SK-N-SH treated with all-trans-retinoic acid at 6 μM for 48 hours (cell line): ENCODE measurements at regions not wholly inside any gene's neighbourhood (a gene's known extent, or its start where the extent isn't known, plus 50 kb on each side); places are given as distances from the start of the nearest gene placed in this dataset.

Source experiments
- ATAC-seq: fragments of 200-7000 bp; cut with Tn5 transposase; 3 replicates; pipeline ENCODE4 v1.9.1; 2020; ENCODE audit warnings: mild to moderate bottlenecking, moderate library complexity
- ARNTL ChIP-seq: fragments of 450-650 bp; formaldehyde crosslinking; IDR thresholded peaks from 2 replicates; pipeline ENCODE4 v1.5.0; 2020; ENCODE audit warnings: low read depth, mild to moderate bottlenecking, moderate library complexity, borderline replicate concordance
- BACH2 ChIP-seq: fragments of 250-450 bp; sonication (Bioruptor Pico); IDR thresholded peaks from 2 replicates; pipeline ENCODE4 v1.9.0; 2021; ENCODE audit warnings: mild to moderate bottlenecking, borderline replicate concordance
- CREB5 ChIP-seq: fragments of 250-450 bp; sonication (Bioruptor Pico); IDR thresholded peaks from 2 replicates; pipeline ENCODE4 v1.5.1; 2020; ENCODE audit warnings: low read depth, mild to moderate bottlenecking, moderate library complexity
- CSDC2 ChIP-seq: fragments of 250-450 bp; sonication (Bioruptor Pico); IDR thresholded peaks from 2 replicates; pipeline ENCODE4 v1.5.0; 2020; ENCODE audit warnings: mild to moderate bottlenecking, moderate library complexity
- ESRRG ChIP-seq: fragments of 250-450 bp; sonication (Bioruptor Pico); IDR thresholded peaks from 2 replicates; pipeline ENCODE4 v1.6.1; 2021; ENCODE audit warnings: mild to moderate bottlenecking
- GLIS3 ChIP-seq: fragments of 250-450 bp; sonication (Bioruptor Pico); IDR thresholded peaks from 2 replicates; pipeline ENCODE4 v1.5.0; 2020; ENCODE audit warnings: mild to moderate bottlenecking, moderate library complexity
- OSR1 ChIP-seq: fragments of 250-450 bp; sonication (Bioruptor Pico); IDR thresholded peaks from 2 replicates; pipeline ENCODE4 v1.8.0; 2022; ENCODE audit warnings: moderate library complexity, mild to moderate bottlenecking, inconsistent platforms
- PPARA ChIP-seq: fragments of 250-450 bp; sonication (Bioruptor Pico); IDR thresholded peaks from 2 replicates; pipeline ENCODE4 v1.5.0; 2020; ENCODE audit warnings: mild to moderate bottlenecking, borderline replicate concordance
- RARB ChIP-seq: fragments of 250-450 bp; sonication (Bioruptor Pico); IDR thresholded peaks from 2 replicates; pipeline ENCODE4 v1.8.0; 2021; ENCODE audit warnings: mild to moderate bottlenecking, moderate library complexity
- SNAI2 ChIP-seq: fragments of 250-450 bp; sonication (Bioruptor Pico); IDR thresholded peaks from 2 replicates; pipeline ENCODE4 v1.5.0; 2020; ENCODE audit warnings: mild to moderate bottlenecking, moderate library complexity
- TCF4 ChIP-seq: fragments of 250-450 bp; sonication (Bioruptor Pico); IDR thresholded peaks from 2 replicates; pipeline ENCODE4 v1.8.0; 2021; ENCODE audit warnings: mild to moderate bottlenecking, moderate library complexity, borderline replicate concordance
- TOX ChIP-seq: fragments of 250-450 bp; sonication (Bioruptor Pico); IDR thresholded peaks from 2 replicates; pipeline ENCODE4 v1.8.0; 2021; ENCODE audit warnings: mild to moderate bottlenecking, moderate library complexity, borderline replicate concordance
- ZFP3 ChIP-seq: fragments of 250-450 bp; sonication (Bioruptor Pico); IDR thresholded peaks from 2 replicates; pipeline ENCODE4 v1.5.0; 2020; ENCODE audit warnings: mild to moderate bottlenecking, moderate library complexity
- ZFP30 ChIP-seq: fragments of 450-650 bp; formaldehyde crosslinking; IDR thresholded peaks from 2 replicates; pipeline ENCODE4 v1.5.0; 2022; ENCODE audit warnings: mild to moderate bottlenecking, moderate library complexity
- ZNF565 ChIP-seq: fragments of 450-650 bp; formaldehyde crosslinking; conservative IDR thresholded peaks from 2 replicates; pipeline ENCODE4 v1.5.0; 2020; ENCODE audit warnings: low read depth, mild to moderate bottlenecking, moderate library complexity
- ZNF70 ChIP-seq: fragments of 450-650 bp; formaldehyde crosslinking; IDR thresholded peaks from 2 replicates; pipeline ENCODE4 v1.5.0; 2020; ENCODE audit warnings: mild to moderate bottlenecking, moderate library complexity
- ZNF8 ChIP-seq: fragments of 450-650 bp; formaldehyde crosslinking; IDR thresholded peaks from 2 replicates; pipeline ENCODE4 v1.5.0; 2020; ENCODE audit warnings: mild to moderate bottlenecking, moderate library complexity
- TF ChIP-seq, protein P1 (sequence below): fragments of 250-450 bp; sonication (Bioruptor Pico); IDR thresholded peaks from 2 replicates; pipeline ENCODE4 v1.5.1; 2021; ENCODE audit warnings: mild to moderate bottlenecking, moderate library complexity
- TF ChIP-seq, protein P2 (sequence below): fragments of 250-450 bp; sonication (Bioruptor Pico); IDR thresholded peaks from 2 replicates; pipeline ENCODE4 v1.8.0; 2021; ENCODE audit warnings: low read depth, mild to moderate bottlenecking, moderate library complexity, borderline replicate concordance
- TF ChIP-seq, protein P3 (sequence below): fragments of 250-450 bp; sonication (Bioruptor Pico); IDR thresholded peaks from 2 replicates; pipeline ENCODE4 v1.5.0; 2020; ENCODE audit warnings: mild to moderate bottlenecking, moderate library complexity

DNA sequence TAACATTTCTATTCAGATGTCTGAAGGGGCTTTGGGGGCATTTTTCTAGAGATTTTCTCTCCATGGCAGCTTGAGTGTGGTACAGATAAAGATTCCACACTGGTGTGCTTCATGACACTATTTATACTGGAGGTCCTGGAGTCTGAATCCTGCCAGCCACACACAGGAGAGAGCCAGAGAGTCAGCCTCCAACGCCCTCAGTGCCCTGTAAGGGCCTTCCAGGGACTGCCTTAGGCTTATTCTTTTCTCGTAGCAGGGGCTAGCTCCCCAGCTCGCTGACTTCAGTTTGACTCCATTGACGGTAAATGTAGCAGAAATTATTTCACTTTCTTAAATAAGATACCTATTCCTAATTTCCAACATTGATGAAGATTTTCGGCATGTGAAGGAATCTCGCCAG is 100.9 kb downstream of the VSTM2A start:
- no peak for ATAC-seq
- TF ChIP-seq OSR1 (CRISPR knock-in tag) (no peak), SNAI2 (CRISPR knock-in tag) (no peak), GLIS3 (CRISPR knock-in tag) (no peak), CSDC2 (CRISPR knock-in tag) (no peak), ZNF70 (CRISPR knock-in tag) (no peak), ZNF8 (no peak), ESRRG (CRISPR knock-in tag) (no peak), ZNF565 (CRISPR knock-in tag) (no peak)
- TF ChIP-seq, protein P1, sequence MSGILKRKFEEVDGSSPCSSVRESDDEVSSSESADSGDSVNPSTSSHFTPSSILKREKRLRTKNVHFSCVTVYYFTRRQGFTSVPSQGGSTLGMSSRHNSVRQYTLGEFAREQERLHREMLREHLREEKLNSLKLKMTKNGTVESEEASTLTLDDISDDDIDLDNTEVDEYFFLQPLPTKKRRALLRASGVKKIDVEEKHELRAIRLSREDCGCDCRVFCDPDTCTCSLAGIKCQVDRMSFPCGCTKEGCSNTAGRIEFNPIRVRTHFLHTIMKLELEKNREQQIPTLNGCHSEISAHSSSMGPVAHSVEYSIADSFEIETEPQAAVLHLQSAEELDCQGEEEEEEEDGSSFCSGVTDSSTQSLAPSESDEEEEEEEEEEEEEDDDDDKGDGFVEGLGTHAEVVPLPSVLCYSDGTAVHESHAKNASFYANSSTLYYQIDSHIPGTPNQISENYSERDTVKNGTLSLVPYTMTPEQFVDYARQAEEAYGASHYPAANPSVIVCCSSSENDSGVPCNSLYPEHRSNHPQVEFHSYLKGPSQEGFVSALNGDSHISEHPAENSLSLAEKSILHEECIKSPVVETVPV (CRISPR knock-in tag), result no peak

- TF ChIP-seq SNAI2 (CRISPR knock-in tag), result no peak
- TF ChIP-seq GLIS3 (CRISPR knock-in tag), result no peak
- TF ChIP-seq, all 23 proteins: peak for 0
- ATAC-seq, result no peak
Measured at GRCh38 chr7:54637712-54638396, 95.7 kb downstream of the VSTM2A start.

- ATAC-seq, result no peak
- TF ChIP-seq CREB5, result no peak
- no peak for TF ChIP-seq TCF4 (CRISPR knock-in tag)
- no peak for TF ChIP-seq TOX
- no peak for TF ChIP-seq RARB (CRISPR knock-in tag)
- TF ChIP-seq, protein P2, sequence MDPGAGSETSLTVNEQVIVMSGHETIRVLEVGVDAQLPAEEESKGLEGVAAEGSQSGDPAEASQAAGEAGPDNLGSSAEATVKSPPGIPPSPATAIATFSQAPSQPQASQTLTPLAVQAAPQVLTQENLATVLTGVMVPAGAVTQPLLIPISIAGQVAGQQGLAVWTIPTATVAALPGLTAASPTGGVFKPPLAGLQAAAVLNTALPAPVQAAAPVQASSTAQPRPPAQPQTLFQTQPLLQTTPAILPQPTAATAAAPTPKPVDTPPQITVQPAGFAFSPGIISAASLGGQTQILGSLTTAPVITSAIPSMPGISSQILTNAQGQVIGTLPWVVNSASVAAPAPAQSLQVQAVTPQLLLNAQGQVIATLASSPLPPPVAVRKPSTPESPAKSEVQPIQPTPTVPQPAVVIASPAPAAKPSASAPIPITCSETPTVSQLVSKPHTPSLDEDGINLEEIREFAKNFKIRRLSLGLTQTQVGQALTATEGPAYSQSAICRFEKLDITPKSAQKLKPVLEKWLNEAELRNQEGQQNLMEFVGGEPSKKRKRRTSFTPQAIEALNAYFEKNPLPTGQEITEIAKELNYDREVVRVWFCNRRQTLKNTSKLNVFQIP (CRISPR knock-in tag), result no peak
- TF ChIP-seq GLIS3 (CRISPR knock-in tag), result no peak
- no peak for TF ChIP-seq PPARA (CRISPR knock-in tag)
Measured at GRCh38 chr7:54632696-54633095, 90.5 kb downstream of the VSTM2A start.

DNA sequence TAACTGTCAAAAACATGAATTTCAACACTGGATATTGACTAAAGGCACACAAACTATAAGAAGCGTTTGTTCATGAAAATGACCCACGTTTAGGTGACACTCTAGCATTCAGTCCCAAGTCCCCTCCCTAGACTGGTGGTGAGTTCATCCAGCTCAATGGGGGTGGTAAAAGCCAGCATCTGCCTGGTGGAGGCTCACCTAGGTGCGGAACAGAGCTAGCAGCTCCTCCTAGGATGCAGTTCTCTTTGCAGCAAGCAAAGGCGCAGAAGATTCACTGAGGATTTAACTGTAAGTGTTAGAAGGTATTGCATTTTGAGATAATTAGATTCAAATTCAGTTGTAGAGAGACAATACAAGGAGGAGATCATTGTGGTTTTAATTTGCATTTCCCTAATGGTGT is 87.6 kb downstream of the VSTM2A start:
- ATAC-seq, result no peak

DNA sequence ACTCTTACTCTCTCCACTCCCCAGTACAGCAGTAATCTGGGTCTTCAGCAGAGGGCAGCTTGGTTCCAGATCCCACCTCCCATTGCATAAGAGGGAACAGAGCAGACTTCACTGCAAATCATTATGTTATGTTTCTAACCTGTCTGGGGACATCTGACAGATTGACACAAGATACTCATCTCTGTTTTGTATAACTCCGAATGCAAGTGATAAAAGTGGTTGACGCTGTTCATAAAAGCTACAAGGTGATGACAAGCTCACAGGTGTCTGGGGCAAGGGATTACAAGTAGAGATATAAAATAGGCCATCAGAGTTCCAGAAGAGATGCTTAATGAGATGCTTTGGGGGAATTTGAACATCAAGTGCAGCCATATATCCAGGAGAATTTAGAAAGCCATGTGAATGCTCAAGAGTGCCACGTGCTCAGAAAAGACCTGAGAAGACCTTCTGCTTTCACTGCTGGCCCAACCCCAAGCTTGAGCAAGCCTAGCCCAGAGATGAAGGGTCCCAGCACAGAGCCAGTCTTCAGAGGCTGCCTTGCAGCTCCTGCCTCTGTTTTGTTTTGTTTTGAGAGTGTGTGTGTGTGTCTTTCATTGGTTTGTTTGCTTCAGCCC is 80.6 kb downstream of the VSTM2A start:
- no peak for ATAC-seq
- TF ChIP-seq ARNTL (CRISPR knock-in tag) (no peak), ZNF565 (CRISPR knock-in tag) (no peak), CSDC2 (CRISPR knock-in tag) (no peak), BACH2 (CRISPR knock-in tag) (no peak), GLIS3 (CRISPR knock-in tag) (no peak), ZFP3 (no peak), CREB5 (no peak), ESRRG (CRISPR knock-in tag) (no peak), PPARA (CRISPR knock-in tag) (no peak), TOX (no peak), ZFP30 (no peak)
- TF ChIP-seq, protein P2 (CRISPR knock-in tag), result no peak
- TF ChIP-seq, protein P3, sequence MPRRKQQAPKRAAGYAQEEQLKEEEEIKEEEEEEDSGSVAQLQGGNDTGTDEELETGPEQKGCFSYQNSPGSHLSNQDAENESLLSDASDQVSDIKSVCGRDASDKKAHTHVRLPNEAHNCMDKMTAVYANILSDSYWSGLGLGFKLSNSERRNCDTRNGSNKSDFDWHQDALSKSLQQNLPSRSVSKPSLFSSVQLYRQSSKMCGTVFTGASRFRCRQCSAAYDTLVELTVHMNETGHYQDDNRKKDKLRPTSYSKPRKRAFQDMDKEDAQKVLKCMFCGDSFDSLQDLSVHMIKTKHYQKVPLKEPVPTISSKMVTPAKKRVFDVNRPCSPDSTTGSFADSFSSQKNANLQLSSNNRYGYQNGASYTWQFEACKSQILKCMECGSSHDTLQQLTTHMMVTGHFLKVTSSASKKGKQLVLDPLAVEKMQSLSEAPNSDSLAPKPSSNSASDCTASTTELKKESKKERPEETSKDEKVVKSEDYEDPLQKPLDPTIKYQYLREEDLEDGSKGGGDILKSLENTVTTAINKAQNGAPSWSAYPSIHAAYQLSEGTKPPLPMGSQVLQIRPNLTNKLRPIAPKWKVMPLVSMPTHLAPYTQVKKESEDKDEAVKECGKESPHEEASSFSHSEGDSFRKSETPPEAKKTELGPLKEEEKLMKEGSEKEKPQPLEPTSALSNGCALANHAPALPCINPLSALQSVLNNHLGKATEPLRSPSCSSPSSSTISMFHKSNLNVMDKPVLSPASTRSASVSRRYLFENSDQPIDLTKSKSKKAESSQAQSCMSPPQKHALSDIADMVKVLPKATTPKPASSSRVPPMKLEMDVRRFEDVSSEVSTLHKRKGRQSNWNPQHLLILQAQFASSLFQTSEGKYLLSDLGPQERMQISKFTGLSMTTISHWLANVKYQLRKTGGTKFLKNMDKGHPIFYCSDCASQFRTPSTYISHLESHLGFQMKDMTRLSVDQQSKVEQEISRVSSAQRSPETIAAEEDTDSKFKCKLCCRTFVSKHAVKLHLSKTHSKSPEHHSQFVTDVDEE (CRISPR knock-in tag), result no peak
- TF ChIP-seq, protein P1 (CRISPR knock-in tag), result no peak

More for the DNA sequence above, 87.6 kb downstream of the VSTM2A start:
- no peak for TF ChIP-seq ZFP30
- no peak for TF ChIP-seq GLIS3 (CRISPR knock-in tag)
- no peak for TF ChIP-seq ZFP3
